HL-60 (cell line): ENCODE measurements at regions not wholly inside any gene's neighbourhood (a gene's known extent, or its start where the extent isn't known, plus 50 kb on each side); places are given as distances from the start of the nearest gene placed in this dataset.

Experiments
- POLR2AphosphoS5 ChIP-seq: IDR thresholded peaks from 2 replicates; pipeline ENCODE4 v1.6.1; 2012; ENCODE audit warnings: low read depth
- SPI1 ChIP-seq: IDR thresholded peaks from 2 replicates; pipeline ENCODE4 v1.6.1; 2012; ENCODE audit warnings: low read depth, mild to moderate bottlenecking, borderline replicate concordance
- TF ChIP-seq, protein P1 (sequence below): IDR thresholded peaks from one replicate; pipeline ENCODE4 v1.5.1; 2011; ENCODE audit warnings: low read length, control low read depth, inconsistent platforms; ENCODE audit not compliant: insufficient read depth
- TF ChIP-seq, protein P2 (sequence below): IDR thresholded peaks from 2 replicates; pipeline ENCODE4 v1.6.1; 2012; ENCODE audit warnings: low read depth; ENCODE audit not compliant: insufficient replicate concordance

- TF ChIP-seq POLR2AphosphoS5 (no peak), SPI1 (no peak)
- TF ChIP-seq, protein P1, sequence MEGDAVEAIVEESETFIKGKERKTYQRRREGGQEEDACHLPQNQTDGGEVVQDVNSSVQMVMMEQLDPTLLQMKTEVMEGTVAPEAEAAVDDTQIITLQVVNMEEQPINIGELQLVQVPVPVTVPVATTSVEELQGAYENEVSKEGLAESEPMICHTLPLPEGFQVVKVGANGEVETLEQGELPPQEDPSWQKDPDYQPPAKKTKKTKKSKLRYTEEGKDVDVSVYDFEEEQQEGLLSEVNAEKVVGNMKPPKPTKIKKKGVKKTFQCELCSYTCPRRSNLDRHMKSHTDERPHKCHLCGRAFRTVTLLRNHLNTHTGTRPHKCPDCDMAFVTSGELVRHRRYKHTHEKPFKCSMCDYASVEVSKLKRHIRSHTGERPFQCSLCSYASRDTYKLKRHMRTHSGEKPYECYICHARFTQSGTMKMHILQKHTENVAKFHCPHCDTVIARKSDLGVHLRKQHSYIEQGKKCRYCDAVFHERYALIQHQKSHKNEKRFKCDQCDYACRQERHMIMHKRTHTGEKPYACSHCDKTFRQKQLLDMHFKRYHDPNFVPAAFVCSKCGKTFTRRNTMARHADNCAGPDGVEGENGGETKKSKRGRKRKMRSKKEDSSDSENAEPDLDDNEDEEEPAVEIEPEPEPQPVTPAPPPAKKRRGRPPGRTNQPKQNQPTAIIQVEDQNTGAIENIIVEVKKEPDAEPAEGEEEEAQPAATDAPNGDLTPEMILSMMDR: no peak
- TF ChIP-seq, protein P2, sequence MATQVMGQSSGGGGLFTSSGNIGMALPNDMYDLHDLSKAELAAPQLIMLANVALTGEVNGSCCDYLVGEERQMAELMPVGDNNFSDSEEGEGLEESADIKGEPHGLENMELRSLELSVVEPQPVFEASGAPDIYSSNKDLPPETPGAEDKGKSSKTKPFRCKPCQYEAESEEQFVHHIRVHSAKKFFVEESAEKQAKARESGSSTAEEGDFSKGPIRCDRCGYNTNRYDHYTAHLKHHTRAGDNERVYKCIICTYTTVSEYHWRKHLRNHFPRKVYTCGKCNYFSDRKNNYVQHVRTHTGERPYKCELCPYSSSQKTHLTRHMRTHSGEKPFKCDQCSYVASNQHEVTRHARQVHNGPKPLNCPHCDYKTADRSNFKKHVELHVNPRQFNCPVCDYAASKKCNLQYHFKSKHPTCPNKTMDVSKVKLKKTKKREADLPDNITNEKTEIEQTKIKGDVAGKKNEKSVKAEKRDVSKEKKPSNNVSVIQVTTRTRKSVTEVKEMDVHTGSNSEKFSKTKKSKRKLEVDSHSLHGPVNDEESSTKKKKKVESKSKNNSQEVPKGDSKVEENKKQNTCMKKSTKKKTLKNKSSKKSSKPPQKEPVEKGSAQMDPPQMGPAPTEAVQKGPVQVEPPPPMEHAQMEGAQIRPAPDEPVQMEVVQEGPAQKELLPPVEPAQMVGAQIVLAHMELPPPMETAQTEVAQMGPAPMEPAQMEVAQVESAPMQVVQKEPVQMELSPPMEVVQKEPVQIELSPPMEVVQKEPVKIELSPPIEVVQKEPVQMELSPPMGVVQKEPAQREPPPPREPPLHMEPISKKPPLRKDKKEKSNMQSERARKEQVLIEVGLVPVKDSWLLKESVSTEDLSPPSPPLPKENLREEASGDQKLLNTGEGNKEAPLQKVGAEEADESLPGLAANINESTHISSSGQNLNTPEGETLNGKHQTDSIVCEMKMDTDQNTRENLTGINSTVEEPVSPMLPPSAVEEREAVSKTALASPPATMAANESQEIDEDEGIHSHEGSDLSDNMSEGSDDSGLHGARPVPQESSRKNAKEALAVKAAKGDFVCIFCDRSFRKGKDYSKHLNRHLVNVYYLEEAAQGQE: no peak
These were observed 79.9 kb upstream of the APC start for GRCh38 chr5:112657804-112658203.
